ENCODE measurements at regions not wholly inside any gene's neighbourhood (a gene's known extent, or its start where the extent isn't known, plus 50 kb on each side); places are given as distances from the start of the nearest gene placed in this dataset.

- TF ChIP-seq CEBPB (IDR thresholded peaks at IDR 0.05; ENCODE audit: low read depth), result no peak
- TF ChIP-seq FOSL1 (IDR thresholded peaks at IDR 0.05; ENCODE audit: low read depth), result no peak
- no peak for TF ChIP-seq MAX (IDR thresholded peaks at IDR 0.05)
- no peak for TF ChIP-seq JUND (IDR thresholded peaks at IDR 0.05)
- no peak for TF ChIP-seq CTCF (IDR thresholded peaks at IDR 0.05 in 2 of 3, conservative IDR thresholded peaks at IDR 0.05 in 1 of 3; ENCODE audit: borderline replicate concordance in 1 of 3, insufficient read depth in 1 of 3, low read depth in 2 of 3, low read length in 2 of 3)
- no peak for TF ChIP-seq RAD21 (IDR thresholded peaks at IDR 0.05; ENCODE audit: low read depth)
These were observed 719.7 kb upstream of the ACVR2A start (continued) for GRCh38 chr2:147125145-147125544.

DNA sequence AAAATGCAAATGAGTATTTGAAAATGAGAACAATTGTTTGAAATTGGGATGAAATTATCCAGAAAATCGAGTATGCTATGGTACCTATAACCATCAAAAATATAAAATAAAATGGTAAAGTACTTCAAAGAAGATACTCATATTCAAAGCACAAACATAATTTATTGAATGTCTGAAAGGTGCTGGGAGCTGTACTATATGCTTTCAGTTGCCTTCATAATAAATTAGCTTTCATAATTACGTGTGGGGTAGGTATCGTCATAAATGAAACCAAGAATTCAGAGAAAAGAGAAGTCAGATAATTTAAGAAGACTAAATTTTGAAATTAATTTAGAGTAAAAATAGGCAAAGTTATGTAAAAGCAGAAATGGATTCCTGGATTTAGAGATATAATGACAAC lies 721.9 kb upstream of the ACVR2A start:
- Histone ChIP-seq H3K9me3 (ENCODE audit: control insufficient read depth in 1 of 2, insufficient read depth in 1 of 2, low read depth in 1 of 2, low read length in 2 of 2) (no peaks in the 10 kb centered on the region), H3K4me2 (ENCODE audit: low read length) (no peak overlapping the region), H3K4me1 (ENCODE audit: control insufficient read depth in 1 of 2, insufficient read depth in 2 of 2, low read length in 2 of 2) (no peaks in the 10 kb centered on the region), H3K9ac (ENCODE audit: low read length) (no peak overlapping the region), H4K20me1 (ENCODE audit: insufficient read depth) (no peaks in the 10 kb centered on the region), H3K79me2 (ENCODE audit: insufficient read depth, low read length) (no peaks in the 10 kb centered on the region), H2AFZ (ENCODE audit: low read depth, low read length, poor library complexity, severe bottlenecking) (no peak overlapping the region), H3K36me3 (ENCODE audit: control insufficient read depth in 1 of 2, insufficient read depth in 2 of 2, low read length in 2 of 2) (no peaks in the 10 kb centered on the region), H3K4me3 (replicated peaks in 1 of 2; ENCODE audit: low read depth in 1 of 2, low read length in 2 of 2) (no peak overlapping the region), H3K9me2 (ENCODE audit: insufficient read depth) (no peaks in the 10 kb centered on the region), H3K27ac (ENCODE audit: low read depth, low read length) (no peak overlapping the region), H3K27me3 (ENCODE audit: insufficient read depth, low read length) (no peaks in the 10 kb centered on the region)
- CTCF ChIA-PET, result no interaction called here
- POLR2A ChIA-PET, result no interaction called here
- intact Hi-C loops (cut with micrococcal nuclease), result no loop called here
- ATAC-seq (no peak), DNase-seq (ENCODE audit: low read depth, low spot score) (no peak)
- BruUV-seq (replicated peaks), result no TSS peak
- no peak for TF ChIP-seq ZFX (IDR thresholded peaks at IDR 0.05)
- no peak for TF ChIP-seq SIN3A (IDR thresholded peaks at IDR 0.05; ENCODE audit: low read depth)
- TF ChIP-seq ELF1 (IDR thresholded peaks at IDR 0.05; ENCODE audit: borderline replicate concordance, low read depth), result no peak
- no peak for TF ChIP-seq SP1 (IDR thresholded peaks at IDR 0.05; ENCODE audit: low read depth)
- TF ChIP-seq JUND (IDR thresholded peaks at IDR 0.05), result no peak
- TF ChIP-seq, protein P1, sequence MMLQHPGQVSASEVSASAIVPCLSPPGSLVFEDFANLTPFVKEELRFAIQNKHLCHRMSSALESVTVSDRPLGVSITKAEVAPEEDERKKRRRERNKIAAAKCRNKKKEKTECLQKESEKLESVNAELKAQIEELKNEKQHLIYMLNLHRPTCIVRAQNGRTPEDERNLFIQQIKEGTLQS (IDR thresholded peaks at IDR 0.05), result no peak
- no peak for TF ChIP-seq CTCF (IDR thresholded peaks at IDR 0.05 in 2 of 3, conservative IDR thresholded peaks at IDR 0.05 in 1 of 3; ENCODE audit: borderline replicate concordance in 1 of 3, insufficient read depth in 1 of 3, low read depth in 2 of 3, low read length in 2 of 3)
- TF ChIP-seq POLR2AphosphoS5 (IDR thresholded peaks at IDR 0.05; ENCODE audit: low read depth, low read length), result no peak
- TF ChIP-seq YY1 (IDR thresholded peaks at IDR 0.05; ENCODE audit: extremely low read depth, insufficient replicate concordance, low read depth, low read length), result no peak
- TF ChIP-seq ZNF274 (IDR thresholded peaks at IDR 0.05; ENCODE audit: low read depth, low read length), result no peak
- no peak for TF ChIP-seq CBX3 (IDR thresholded peaks at IDR 0.05; ENCODE audit: low read depth)
- RAD21 ChIA-PET (ENCODE audit: low non-redundant PET in 1 of 2, low total read pairs in 2 of 2, uncharacterized antibody in 2 of 2, unreplicated experiment in 2 of 2), result no interaction called here
